C4-2B (cell line): ENCODE measurements at regions not wholly inside any gene's neighbourhood (a gene's known extent, or its start where the extent isn't known, plus 50 kb on each side); places are given as distances from the start of the nearest gene placed in this dataset.

Source experiments
- ZFX ChIP-seq: fragments of 450-650 bp; IDR thresholded peaks from 2 replicates; pipeline ENCODE4 v1.6.1; 2017
- TF ChIP-seq, protein P1 (sequence below): fragments of 450-650 bp; conservative IDR thresholded peaks from 2 replicates; pipeline ENCODE4 v1.5.1; 2017; ENCODE audit warnings: mild to moderate bottlenecking

DNA sequence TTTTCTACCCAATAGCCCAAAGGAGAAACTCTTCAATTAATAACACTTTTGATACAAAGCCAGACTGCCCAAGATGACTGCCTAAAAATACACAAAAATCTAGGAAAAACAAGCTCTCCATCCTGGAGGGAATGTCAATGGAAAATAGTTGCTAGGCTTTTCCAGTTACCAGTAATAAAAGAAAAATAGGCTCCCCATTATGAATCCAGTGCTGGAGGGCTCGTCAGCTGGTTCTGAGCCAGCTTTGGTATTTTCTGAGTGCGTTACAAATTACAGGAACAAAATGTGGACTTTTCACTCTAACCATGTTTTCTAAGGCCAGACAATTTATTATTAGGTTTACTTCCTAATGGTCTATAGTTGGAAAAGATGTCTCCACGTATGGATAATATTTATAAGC lies 414.5 kb downstream of the ACTL7B start:
- TF ChIP-seq, protein P1, sequence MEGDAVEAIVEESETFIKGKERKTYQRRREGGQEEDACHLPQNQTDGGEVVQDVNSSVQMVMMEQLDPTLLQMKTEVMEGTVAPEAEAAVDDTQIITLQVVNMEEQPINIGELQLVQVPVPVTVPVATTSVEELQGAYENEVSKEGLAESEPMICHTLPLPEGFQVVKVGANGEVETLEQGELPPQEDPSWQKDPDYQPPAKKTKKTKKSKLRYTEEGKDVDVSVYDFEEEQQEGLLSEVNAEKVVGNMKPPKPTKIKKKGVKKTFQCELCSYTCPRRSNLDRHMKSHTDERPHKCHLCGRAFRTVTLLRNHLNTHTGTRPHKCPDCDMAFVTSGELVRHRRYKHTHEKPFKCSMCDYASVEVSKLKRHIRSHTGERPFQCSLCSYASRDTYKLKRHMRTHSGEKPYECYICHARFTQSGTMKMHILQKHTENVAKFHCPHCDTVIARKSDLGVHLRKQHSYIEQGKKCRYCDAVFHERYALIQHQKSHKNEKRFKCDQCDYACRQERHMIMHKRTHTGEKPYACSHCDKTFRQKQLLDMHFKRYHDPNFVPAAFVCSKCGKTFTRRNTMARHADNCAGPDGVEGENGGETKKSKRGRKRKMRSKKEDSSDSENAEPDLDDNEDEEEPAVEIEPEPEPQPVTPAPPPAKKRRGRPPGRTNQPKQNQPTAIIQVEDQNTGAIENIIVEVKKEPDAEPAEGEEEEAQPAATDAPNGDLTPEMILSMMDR, result no peak
- TF ChIP-seq ZFX, result no peak
